Retinal pigment epithelial cell (primary cell): ENCODE measurements at regions not wholly inside any gene's neighbourhood (a gene's known extent, or its start where the extent isn't known, plus 50 kb on each side); places are given as distances from the start of the nearest gene placed in this dataset.

Source experiments
- DNase-seq: peaks from one replicate; pipeline ENCODE4 v3.0.0-alpha.2; 2010; ENCODE audit warnings: low read depth
- H3K4me3 ChIP-seq: 2 replicates; pipeline ENCODE4 v1.5.1; 2011; ENCODE audit warnings: mild to moderate bottlenecking, low read length, control low read depth, moderate library complexity
- TF ChIP-seq, protein P1 (sequence below): conservative IDR thresholded peaks from 2 replicates; pipeline ENCODE4 v1.5.1; 2011; ENCODE audit warnings: low read depth, low read length, control low read depth, inconsistent platforms

GRCh38 chr3:124260206-124260915, 268.4 kb upstream of the ROPN1 start:
- TF ChIP-seq, protein P1, sequence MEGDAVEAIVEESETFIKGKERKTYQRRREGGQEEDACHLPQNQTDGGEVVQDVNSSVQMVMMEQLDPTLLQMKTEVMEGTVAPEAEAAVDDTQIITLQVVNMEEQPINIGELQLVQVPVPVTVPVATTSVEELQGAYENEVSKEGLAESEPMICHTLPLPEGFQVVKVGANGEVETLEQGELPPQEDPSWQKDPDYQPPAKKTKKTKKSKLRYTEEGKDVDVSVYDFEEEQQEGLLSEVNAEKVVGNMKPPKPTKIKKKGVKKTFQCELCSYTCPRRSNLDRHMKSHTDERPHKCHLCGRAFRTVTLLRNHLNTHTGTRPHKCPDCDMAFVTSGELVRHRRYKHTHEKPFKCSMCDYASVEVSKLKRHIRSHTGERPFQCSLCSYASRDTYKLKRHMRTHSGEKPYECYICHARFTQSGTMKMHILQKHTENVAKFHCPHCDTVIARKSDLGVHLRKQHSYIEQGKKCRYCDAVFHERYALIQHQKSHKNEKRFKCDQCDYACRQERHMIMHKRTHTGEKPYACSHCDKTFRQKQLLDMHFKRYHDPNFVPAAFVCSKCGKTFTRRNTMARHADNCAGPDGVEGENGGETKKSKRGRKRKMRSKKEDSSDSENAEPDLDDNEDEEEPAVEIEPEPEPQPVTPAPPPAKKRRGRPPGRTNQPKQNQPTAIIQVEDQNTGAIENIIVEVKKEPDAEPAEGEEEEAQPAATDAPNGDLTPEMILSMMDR = no peak
- no peak overlapping the region for H3K4me3 ChIP-seq
- peak; percentile 56 for DNase-seq

DNA sequence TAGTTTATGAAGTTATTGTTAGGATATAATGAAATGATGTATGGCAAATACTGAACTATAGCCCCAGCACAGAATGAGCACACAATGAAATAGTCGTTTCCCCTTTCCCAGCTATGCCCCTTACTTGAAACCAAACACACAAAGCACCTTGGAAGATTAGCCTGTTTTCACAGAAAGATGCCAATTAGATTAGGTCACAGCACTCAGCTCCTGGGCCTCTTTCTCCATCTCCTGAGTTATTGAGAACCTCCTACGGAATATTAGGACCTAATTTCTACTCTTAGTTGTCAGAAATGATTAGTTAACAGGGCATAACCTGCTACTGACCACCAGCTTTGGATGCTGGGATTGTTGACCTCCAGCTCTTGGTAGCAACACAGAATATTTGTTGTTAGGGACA, 269.4 kb upstream of the ROPN1 start:
- H3K4me3 ChIP-seq = no peak overlapping the region
- peak; percentile 86 for DNase-seq
- TF ChIP-seq, protein P1 = no peak

GRCh38 chr3:124263168-124263567, 271.2 kb upstream of the ROPN1 start:
- H3K4me3 ChIP-seq = no peak overlapping the region
- peak; percentile 93 for DNase-seq
- TF ChIP-seq, protein P1 = peak; percentile 3

DNA sequence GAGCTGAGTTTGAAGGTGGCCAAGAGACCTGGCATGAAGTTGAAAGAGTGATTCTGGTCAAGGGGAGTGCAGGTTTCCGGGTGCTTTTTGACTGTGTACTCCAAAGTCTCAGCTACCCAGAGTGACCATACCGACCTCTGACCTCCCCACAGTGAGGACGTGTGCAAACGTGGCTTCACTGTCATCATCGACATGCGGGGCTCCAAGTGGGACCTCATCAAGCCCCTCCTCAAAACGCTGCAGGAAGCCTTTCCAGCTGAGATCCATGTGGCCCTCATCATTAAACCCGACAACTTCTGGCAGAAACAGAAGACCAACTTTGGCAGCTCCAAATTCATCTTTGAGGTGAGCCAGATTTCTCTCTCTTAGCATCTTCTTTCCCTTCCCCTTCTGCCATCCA, 272.4 kb upstream of the ROPN1 start:
- DNase-seq = no peak
- TF ChIP-seq, protein P1 = no peak
- H3K4me3 ChIP-seq = no peak overlapping the region

DNA sequence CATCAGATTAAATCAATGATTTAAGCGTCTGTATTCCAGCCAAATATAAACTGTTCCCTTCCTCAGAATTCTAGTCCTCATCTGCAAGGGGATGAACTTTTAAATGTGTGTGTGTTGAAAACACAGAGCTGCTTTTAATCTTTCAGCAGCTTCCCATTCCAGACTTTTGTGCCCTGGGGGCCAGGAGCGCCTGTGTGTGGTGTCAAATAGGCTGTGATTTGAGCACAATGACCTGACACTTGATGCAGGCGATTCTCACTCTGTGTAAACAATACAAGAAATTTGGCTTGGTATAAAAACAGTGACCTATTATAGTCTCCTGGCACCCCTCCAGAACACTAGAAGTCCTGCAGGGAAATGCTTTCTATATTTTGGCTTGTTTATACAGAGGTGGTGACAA, 274.6 kb upstream of the ROPN1 start:
- TF ChIP-seq, protein P1 = no peak

GRCh38 chr3:124267406-124267805, 275.5 kb upstream of the ROPN1 start:
- no peak for DNase-seq

More for the DNA sequence above, 274.6 kb upstream of the ROPN1 start:
- no peak for DNase-seq
- no peak overlapping the region for H3K4me3 ChIP-seq

DNA sequence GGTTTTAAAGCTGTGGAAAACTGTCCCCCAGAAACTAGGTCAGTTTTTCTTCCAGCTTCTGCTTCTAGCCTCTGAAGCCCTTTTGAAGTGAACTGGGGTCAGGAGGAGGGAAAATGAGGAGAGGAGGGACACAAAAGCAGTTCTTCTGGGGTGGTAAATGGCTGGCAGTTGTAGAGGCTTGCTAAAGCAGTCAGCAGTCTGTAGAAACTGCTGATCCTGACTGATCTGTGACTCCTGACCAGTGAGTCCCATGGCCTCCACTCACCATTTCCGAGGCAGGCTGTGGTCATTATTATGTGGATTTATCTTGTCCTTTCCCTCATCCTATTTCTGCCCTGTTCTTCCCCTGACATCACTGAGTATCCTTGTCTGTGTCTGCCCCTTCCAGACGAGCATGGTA, 276.4 kb upstream of the ROPN1 start:
- TF ChIP-seq, protein P1 = no peak
- no peak for DNase-seq
- H3K4me3 ChIP-seq = no peak overlapping the region

More at GRCh38 chr3:124267406-124267805, 275.5 kb upstream of the ROPN1 start:
- TF ChIP-seq, protein P1 = no peak
- H3K4me3 ChIP-seq = no peak overlapping the region
